C4-2B (cell line): ENCODE measurements at regions not wholly inside any gene's neighbourhood (a gene's known extent, or its start where the extent isn't known, plus 50 kb on each side); places are given as distances from the start of the nearest gene placed in this dataset.

Experiments used
- CTCF ChIP-seq: fragments of 450-650 bp; conservative IDR thresholded peaks from 2 replicates; pipeline ENCODE4 v1.5.1; 2017; ENCODE audit warnings: mild to moderate bottlenecking
- ZFX ChIP-seq: fragments of 450-650 bp; IDR thresholded peaks from 2 replicates; pipeline ENCODE4 v1.6.1; 2017

- TF ChIP-seq CTCF (no peak), ZFX (no peak)
These were observed 504.7 kb upstream of the NR2F2 start for GRCh38 chr15:95825671-95826411.
